ENCODE measurements at regions not wholly inside any gene's neighbourhood (a gene's known extent, or its start where the extent isn't known, plus 50 kb on each side); places are given as distances from the start of the nearest gene placed in this dataset.

DNA sequence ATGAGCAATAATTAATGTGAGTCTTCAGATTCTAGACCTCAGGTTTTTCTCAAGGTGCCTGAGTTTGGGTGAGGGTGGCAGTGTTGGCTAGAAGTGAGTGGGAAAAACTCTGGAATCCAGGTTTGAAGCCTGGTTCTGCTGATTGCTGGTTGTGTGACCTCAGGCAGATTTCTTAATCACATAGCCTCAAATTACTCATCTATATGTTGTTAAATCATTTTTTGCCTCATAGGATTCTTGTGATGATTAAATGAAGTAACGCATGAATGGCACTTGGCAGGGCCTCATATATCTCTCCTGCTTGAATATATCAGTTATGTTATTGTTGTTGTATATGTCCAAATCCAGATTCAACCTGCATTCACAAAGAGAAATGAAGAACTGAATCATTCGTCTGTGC is 60.5 kb downstream of the NR2F2 start:
- no peak for DNase-seq

GRCh38 chr15:96392380-96393208 is 62.1 kb downstream of the NR2F2 start:
- no peak for DNase-seq

DNA sequence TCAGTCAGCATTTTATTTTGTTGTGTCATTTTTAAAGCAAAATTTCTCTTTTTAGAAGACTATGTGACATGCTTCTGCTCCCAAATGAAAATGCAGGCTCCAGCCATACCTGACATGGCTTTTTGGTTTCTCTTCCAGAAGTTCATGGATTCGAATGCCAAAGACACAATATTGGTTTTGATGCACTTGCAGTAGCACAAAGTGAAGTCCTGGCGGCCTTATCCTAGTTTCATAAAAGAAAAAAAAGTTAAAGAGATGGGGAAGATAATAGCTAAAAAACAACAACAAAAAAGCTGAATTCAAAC is 62.7 kb downstream of the NR2F2 start:
- DNase-seq = no peak

DNA sequence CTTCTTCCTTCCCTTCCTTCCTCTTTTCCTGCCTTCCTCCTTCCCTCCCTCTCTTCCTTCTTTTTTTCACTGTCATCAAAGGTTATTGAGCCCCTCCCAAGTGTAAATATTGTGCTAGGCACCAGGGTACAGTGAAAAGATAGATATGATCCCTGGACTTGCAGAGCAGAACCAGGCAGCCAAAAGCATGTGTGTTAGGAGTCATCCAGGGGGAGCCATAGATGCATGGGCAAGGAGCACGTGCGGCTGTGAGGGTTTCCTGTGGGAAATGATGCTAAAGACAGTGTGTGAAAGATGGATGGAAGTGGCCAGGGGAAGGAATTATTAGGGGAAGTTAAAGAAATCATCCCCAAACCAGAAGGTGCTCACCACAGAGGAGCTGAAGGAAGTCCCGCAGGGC is 65.2 kb downstream of the NR2F2 start:
- DNase-seq = no peak

DNA sequence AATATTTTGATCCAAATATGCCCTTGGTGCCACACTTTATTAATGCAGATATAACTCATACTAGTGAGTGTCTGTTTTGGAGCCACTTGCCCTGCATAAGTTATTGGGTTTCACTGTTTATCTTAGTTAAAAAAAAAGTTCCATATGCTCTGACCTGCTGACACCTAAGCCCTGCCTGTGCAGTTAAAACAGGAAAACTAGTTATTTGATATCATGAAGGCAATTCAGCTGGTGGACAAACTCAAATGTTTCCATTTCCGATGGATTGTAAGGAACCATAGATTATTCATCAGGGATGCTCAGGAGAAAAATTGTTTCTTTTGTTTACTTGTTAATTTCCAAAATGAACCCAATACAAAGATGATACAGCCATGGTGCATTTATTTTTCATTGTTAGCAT is 68.3 kb downstream of the NR2F2 start:
- no peak for DNase-seq

DNA sequence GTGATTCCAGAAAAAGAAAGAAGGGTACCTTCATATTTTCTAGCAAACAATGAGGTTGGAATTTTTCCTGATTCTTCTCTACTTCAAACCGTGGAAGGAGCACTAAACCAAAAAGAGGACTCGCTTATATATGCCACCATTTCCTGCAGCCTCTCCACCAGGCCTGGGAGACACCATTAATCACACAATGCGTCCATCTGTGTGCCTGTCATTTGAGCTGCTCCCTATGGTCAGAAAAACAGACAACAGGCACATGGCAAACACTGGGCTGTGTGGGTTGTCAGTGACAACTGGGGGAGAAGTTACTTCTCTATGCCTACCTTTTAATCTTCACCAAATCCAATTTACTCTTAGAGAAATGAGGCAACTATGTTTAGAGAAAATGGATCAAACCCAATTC is 71.9 kb downstream of the NR2F2 start:
- DNase-seq = no peak

DNA sequence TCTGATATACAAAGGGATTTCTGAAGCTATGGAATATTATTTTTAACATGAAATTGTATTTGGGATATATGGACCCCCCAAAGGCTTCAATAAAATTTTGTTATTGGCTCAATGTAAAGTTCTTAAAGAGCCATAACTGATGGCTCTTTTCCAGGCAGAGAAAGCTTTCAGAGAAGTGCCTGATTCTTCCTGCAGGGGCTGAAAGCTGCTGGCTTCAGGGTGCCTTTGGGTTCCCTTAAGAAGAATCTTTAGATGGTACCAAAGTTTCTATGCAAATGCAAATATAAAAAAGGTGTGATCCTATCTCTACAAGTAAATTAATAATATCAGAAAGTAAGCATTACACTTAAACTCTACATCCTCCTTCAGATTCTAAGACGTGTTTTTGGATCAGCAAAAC is 72.6 kb downstream of the NR2F2 start:
- no peak for DNase-seq

DNA sequence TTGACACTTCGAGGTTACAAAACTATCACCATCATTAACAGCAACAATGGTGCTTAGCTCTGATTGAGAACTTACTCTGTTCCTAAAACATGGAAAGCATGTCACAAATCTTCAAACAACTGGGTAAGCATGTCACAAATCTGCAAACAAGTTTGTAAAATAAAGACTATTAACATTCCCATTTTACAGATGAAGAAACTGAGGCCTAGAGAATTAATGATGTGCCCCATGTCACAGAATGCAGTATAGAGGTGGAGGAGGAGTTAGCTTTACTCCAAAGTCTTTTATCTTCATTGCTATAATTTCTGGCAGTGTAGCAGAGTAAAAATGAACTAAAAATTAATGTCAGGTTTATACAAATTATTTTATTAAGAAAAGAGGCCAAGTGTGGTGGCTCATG is 73.4 kb downstream of the NR2F2 start:
- DNase-seq = no peak

GRCh38 chr15:96404560-96404959 is 74.1 kb downstream of the NR2F2 start:
- DNase-seq = no peak

GRCh38 chr15:96406291-96406690 is 75.8 kb downstream of the NR2F2 start:
- no peak for DNase-seq

DNA sequence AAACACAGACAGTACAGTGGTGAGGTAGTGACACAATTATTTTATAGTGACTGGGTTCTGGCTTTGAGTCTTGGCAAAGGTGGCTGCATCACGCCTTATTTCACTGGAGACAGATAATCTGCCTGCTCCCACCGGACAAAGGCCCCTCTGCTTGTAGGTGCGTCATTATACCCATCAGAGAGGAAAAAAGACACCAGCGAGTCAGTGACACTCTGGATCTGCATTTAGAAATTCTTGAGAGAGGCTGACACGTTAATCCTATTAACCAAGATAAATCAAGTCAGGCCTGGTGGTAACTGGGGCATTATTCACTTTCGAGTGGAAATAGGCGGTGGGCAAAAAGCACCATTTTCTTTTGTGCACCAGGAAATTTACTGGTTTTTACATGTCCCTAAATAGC is 76.2 kb downstream of the NR2F2 start:
- DNase-seq = no peak

DNA sequence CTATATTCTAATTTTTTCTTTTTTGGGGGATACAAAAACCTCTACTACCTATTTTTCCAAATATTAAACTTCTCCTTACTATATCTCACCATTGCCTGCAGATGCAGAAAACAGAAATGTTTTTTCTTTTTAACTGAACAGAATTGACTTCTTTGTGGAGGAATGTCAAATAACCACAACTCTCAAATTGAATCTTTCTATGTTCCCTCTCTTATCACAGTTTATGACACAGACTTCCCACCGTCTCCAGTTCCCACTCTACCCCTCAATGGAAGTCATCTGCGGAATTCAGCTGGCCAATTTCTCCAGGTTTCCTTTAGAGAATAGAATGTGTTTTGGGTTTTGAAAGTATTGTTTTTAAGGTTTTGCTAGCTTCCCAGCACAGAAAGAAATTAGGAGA is 77.0 kb downstream of the NR2F2 start:
- DNase-seq = no peak

DNA sequence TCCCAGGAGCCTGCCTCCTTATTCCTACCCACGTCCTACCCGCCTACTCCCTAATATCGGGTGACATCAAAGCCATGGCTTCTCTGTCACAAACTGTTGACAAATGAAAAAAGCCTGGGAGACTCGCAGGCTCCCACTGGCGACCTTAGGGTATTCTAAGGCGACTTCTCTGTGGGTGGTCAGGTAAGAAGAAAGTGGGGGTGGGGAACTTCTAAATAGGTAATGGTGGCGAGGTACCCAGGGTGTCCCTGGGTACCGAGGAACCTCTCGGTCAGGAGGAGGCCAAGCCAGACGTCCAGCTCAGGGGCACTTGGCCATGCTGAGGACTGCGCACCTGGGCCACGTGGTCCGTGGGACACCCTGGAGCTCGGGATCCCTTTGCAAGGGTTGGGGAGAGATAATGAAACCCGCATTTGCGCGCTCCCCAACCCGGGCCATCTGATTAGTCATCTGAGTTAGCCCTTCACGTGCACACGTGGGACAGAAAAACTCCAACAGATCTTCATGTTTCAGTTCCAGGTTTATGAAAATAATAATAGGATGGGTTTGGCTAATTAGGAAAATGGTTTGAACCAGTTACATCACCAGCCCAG is 78.2 kb downstream of the NR2F2 start:
- DNase-seq = no peak

GRCh38 chr15:96409215-96410138 is 79.0 kb downstream of the NR2F2 start:
- DNase-seq = no peak

DNA sequence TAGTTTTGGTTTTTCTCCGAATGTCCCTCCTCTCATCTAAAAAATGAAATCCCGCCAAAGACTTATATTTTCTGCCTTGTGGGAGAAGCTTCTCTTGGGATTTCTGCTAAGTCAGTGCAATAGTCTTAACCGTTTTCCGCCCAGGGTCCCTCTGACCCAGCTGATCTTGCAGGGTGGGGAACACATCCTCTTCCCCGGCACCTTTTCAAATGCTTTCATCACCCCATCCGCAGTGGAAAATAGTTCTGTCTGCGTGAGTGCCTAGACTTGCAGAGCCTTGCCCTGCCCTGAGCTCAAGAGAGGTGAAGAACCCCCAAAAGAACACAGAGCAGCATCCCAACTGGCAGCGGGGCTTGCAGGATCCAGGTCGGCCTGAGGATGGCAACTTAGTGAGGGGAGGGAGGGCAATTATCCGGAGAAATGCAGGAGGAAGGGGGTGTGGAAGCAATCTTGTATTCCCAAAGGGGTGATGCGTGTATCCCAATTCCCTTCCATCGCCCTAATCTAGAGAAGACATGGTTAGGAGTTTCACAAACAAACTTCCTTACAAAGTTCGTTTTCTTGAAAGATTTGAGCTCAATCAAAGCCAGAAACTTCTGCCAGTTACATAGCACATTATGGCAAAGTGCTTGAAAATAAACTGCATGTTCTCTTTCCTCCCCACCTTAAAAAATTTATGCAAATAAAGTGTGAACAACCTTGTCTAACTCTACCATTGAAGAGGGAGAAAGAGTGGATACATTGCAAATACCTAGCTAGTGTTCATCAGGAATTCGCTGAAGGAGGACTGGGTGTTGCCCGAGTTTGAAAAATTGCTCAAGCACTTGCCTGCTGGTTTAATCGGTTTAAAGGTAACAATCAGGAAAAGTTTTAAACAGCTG is 79.9 kb downstream of the NR2F2 start:
- DNase-seq = no peak

GRCh38 chr15:96411056-96412031 is 80.8 kb downstream of the NR2F2 start:
- DNase-seq = no peak

DNA sequence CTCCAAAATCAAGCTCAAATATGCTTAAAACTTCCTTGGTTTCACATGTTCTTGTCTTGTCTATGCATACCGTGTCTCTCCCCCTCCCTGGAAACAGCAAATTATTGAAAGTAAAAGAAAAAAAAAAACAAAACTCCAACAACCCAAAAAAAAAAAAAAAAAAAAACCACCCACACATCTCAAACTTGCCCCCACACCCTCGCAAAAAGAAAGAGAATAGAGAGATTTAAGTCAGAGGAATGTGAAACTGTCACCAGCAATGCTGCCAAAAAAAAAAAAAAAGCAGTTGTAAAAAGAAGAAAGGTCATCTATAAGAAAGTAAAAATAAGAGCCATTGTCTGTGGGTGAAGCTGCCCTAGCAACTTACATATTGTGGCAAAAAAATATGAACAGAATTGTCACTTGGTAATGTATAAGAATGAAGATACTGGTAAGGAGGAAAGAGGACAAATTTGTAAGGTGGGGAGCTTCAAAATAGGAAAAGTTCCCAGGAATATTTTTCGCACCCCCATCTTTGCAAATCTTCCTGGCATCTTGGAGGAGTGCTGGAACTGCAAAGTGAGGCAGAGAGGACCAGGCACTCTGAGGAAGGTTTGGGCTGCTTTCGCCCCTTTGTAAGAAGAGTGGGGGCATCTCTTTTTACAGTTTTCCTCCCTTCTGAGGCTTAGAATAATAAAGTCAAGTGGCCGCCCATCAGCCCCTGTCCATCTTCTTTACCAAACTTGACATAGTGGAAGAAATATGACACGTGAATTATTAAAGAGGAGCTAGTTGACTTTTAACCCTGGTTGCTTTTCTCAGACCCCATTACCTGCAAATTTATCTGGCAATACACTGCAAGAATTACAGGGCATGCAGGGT is 81.8 kb downstream of the NR2F2 start:
- DNase-seq = no peak

DNA sequence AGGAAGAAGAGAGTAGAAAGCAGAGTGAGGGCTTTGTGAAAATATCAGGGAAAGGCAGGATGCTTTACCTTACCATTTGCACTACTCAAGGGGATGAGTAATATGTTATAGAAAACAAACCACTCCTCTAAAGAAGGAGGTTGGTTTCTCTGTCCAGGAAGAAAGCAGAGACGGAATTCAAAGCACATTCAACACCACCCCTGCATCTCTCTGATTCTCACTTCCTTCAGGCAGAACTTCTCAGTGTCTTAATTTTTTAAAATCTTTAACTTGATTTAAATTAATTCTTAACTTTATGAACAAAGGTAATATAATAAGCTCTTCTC is 82.4 kb downstream of the NR2F2 start:
- no peak for DNase-seq

GRCh38 chr15:96413657-96414056 is 83.2 kb downstream of the NR2F2 start:
- DNase-seq = no peak

DNA sequence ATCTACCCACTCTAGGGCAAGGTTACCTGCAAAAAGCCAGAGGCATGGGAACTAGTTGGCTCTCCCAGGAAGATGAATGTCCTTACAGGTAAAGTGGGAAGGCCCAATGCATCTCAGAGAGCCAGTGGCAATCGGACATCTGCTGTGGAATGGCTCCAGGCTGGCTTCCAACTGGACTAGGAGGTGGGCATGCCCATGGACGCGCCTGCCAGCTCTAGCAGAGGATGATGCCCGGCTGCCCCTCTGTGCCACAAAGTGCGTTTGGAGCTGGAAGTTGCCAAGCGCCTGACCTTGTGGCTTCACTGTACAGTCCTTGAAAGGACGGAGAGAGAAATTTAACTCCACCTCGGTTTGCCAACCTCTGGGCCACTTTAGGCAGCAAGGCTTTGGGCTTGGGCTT is 84.4 kb downstream of the NR2F2 start:
- no peak for DNase-seq
